ENCODE measurements at regions not wholly inside any gene's neighbourhood (a gene's known extent, or its start where the extent isn't known, plus 50 kb on each side); places are given as distances from the start of the nearest gene placed in this dataset.
A peak's percentile ranks its signal among the peaks of the same experiment; 100 is the strongest.

GRCh38 chr16:86902656-86903001, 324.3 kb downstream of the FOXL1 start:
- DNase-seq (ENCODE audit: low spot score), result no peak
- FAIRE-seq, result no peak

DNA sequence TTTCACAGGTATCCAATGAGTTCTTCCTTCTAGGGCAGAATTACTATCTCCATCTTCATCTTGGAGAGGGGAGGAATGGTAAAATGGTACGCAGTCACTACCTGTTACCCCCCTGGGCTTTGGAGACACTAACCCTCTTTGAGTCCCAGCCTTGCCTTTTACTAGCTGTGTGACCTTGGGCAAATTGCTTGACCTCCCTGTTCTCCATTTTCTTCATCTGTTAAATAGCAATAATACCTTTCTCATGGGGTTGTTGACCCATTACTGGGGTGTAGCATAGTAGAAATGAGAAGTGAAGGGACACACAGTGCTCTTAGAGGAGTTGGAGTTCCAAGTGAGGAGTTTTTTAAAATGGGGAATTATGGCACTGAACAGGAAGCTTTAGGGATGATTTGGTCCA, 324.7 kb downstream of the FOXL1 start:
- DNase-seq (ENCODE audit: low spot score) (no peak), FAIRE-seq (no peak)

- FAIRE-seq, result no peak
- DNase-seq (ENCODE audit: low spot score), result no peak
Observed at GRCh38 chr16:86905302-86905701, 327.0 kb downstream of the FOXL1 start.

GRCh38 chr16:86906623-86907022, 328.3 kb downstream of the FOXL1 start:
- FAIRE-seq (no peak), DNase-seq (ENCODE audit: low spot score) (no peak)

DNA sequence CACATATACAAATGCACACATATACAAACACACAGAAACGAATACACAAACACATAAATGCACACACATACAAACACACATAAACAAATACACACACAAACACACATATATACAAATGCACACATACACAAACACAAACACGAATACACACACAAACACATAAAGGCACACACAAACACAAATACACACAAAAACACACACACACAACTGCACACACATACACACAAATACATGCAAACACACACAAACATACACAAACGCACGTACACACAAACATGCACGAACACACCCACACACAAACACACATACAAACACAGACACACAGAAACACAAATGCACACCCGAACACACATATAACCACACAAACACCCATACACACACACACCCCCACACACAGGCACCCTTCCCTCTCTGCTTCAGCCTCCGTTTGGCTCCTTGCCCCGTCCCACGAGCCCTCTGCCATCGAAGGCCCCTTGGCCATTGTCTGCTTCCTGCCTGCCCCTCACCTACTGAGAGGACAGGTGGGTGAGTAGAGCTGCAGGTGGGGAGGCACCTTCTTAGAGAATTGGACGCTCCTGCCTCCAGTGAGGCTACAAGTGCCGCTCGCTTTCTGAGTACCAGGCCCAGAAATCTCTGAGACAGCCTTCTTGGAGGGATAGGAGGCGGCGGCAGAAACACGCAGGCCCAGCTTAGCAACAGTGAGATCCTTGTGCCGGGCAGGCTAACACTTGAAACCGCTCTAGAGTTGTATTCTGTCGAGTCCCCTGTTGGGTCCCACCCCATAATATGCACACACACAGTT, 331.2 kb downstream of the FOXL1 start:
- DNase-seq (ENCODE audit: low spot score) (no peak), FAIRE-seq (no peak)

- FAIRE-seq, result peak; percentile 65
- peak; percentile 52 for DNase-seq (ENCODE audit: low spot score)
Observed at GRCh38 chr16:86910161-86910769, 331.9 kb downstream of the FOXL1 start.

DNA sequence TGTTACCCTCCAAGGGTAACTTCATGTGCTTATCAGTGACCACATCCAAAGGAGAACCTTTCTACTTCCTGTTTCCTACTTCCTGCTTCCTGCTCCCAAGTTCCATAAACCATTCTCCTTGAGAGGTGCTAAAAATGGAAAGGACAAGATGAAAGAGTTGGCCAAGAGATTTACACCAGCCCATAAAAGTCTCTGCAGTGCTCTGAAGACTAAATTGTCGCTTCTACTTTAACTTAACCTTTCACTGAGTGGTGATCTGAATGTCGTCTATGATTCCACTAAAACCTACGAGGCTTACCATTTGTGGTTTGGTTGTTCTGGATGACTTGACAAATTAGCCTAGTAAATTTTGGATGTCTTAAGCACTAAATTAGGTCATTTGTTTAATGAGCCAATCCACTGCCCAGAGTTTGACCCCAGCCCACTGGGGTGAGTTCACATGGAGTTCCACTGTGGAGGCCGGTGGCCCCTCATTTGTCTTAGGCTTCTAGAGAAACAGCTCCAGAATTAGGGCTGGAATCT, 333.1 kb downstream of the FOXL1 start:
- FAIRE-seq (peak; percentile 72), DNase-seq (ENCODE audit: low spot score) (peak; percentile 28)

DNA sequence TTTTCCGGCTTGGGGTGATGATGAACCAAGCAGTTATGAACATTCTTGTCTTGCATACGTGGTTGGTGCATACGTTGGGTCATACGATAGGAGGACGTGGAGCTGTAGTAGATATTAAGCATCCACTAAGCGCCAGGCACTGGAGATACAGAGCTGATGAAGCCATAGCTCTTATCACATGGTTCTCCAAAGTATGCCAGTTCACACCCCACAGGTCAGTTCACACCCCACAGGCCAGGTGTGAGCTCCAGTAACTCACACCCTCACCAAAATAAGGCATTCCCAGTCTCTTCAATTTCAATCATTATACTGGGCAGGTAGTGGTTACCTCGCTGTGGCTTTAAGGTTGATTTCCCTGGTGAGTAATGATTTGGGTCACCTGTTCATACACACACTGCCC, 335.5 kb downstream of the FOXL1 start:
- DNase-seq (ENCODE audit: low spot score) (no peak), FAIRE-seq (no peak)

- no peak for FAIRE-seq
Observed at GRCh38 chr16:86914876-86915717, 336.7 kb downstream of the FOXL1 start.

DNA sequence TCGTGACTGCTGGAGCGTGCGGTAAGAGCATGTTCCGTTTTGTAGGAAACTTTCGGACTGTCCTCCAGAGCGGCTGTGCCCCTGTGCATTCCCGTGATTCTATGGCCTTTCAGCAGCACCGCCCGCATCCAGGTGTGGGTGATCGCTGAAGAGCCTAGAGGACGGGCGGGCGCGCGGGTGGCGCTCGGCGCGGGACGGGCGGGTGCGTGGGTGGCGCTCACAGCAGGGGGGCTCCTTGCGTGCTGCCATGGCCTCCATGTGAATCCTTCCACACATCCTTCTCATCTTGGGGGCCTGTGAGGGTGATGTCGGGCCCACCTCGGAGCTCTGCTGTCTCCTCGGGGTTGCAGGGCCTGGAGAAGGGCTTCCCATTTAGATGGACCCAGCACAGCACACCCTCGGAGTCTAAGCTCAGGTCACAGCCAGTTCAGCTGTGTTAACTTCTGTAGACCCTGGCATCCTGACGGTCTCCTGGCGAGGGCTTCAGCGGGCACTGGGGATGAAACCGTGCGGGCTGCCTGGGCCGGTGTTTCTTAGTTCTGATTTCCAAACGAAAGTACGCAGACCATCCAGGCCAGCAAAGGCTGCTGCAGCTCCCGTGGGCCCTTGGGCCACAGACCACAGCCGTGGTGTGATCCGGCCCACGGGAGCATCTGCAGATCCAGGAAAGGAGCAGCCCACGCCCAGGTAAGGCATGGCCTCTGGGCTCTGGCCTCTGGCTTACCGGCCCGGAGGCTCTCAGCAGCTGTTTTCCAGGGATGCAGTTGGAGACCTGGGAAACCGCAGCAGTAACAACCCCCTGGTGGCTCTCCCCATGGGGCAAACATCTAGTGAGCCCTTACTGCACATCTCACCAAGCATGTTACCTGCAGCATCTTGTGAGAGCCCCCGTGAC, 339.4 kb downstream of the FOXL1 start:
- no peak for DNase-seq (ENCODE audit: low spot score)
- no peak for FAIRE-seq

More at GRCh38 chr16:86914876-86915717, 336.7 kb downstream of the FOXL1 start:
- DNase-seq (ENCODE audit: low spot score), result no peak

GRCh38 chr16:86918637-86919036, 340.3 kb downstream of the FOXL1 start:
- no peak for DNase-seq (ENCODE audit: low spot score)
- no peak for FAIRE-seq

GRCh38 chr16:86919078-86919477, 340.7 kb downstream of the FOXL1 start:
- DNase-seq (ENCODE audit: low spot score) (no peak), FAIRE-seq (no peak)

DNA sequence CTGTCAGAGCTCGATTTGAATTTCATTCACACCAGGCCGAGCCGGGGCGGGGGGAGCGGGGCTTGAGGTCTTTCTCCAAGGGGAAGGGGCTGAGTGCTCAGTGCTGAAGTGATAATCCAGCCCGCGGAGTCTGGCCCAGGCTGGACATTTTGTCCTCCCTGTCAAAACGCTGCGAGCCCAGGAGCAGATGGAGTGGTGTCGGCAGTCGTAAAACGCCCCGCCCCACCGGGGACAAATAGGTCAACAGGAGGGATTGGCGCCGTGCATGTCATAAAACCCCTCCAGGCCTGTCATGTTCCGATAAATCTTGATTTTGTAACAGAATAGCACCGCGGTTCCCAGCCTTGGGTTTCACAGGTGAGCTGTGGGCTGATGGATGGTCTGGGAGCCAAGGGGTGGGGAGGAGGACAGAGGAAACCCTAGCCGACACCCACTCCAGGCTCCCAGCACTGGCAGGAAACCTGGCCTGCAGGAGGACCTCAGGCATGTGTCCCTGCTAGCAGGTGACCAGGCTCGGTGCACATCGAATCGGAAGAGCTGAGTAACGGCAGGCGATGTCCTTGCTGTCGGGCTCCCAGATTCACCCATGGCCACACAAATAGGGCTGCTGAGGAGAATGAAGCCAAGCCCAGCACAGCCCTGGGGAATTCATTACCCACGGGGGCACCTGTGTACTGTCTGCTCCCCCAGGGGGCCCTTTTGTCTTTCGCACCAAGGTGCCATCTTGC, 341.4 kb downstream of the FOXL1 start:
- DNase-seq (ENCODE audit: low spot score), result no peak
- FAIRE-seq, result no peak

- FAIRE-seq, result no peak
- DNase-seq (ENCODE audit: low spot score), result no peak
Observed at GRCh38 chr16:86921289-86921688, 342.9 kb downstream of the FOXL1 start.

GRCh38 chr16:86922311-86922710, 344.0 kb downstream of the FOXL1 start:
- DNase-seq (ENCODE audit: low spot score) (no peak), FAIRE-seq (no peak)

- FAIRE-seq, result no peak
- DNase-seq (ENCODE audit: low spot score), result no peak
Observed at GRCh38 chr16:86923656-86924055, 345.3 kb downstream of the FOXL1 start.

DNA sequence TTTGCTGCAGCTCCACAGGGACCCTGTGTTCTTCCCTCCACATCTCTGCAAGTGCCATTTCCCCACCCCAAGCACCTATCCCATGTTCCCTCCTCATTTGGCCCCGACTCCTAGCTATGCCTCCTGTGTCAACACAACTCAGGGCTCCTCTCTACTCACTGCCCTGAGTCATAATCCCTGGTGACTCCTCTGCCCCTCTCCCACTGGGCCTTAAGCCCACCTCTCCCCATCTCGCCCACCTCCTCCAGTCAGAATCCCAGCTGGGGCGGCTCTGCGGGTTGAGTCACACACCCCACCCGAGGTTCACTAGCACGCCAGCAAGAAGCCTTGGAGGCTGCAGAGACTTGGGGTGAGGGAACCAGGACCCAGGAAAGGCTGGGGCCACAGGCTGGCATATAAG, 346.2 kb downstream of the FOXL1 start:
- peak; percentile 89 for DNase-seq (ENCODE audit: low spot score)
- peak; percentile 94 for FAIRE-seq

GRCh38 chr16:86925067-86925791, 346.9 kb downstream of the FOXL1 start:
- peak; percentile 91 for DNase-seq (ENCODE audit: low spot score)
- FAIRE-seq, result peak; percentile 94
